HepG2 (cell line): ENCODE measurements at regions not wholly inside any gene's neighbourhood (a gene's known extent, or its start where the extent isn't known, plus 50 kb on each side); places are given as distances from the start of the nearest gene placed in this dataset.

Source experiments
- ATF5 ChIP-seq: sonication (generic); formaldehyde crosslinking; IDR thresholded peaks from 2 replicates; pipeline ENCODE4 v1.4.0; 2020; ENCODE audit warnings: mild to moderate bottlenecking, low read depth, missing genetic modification reagents
- ELF3 ChIP-seq: IDR thresholded peaks from 2 replicates; pipeline ENCODE4 v1.6.1; 2016; ENCODE audit warnings: missing genetic modification reagents, missing compliant biosample characterization
- IKZF5 ChIP-seq: IDR thresholded peaks from 2 replicates; pipeline ENCODE4 v1.6.1; 2018; ENCODE audit warnings: missing genetic modification reagents, mild to moderate bottlenecking, missing compliant biosample characterization
- KDM4B ChIP-seq: sonication (generic); formaldehyde crosslinking; IDR thresholded peaks from 2 replicates; pipeline ENCODE4 v1.4.0; 2020; ENCODE audit warnings: missing genetic modification reagents
- KMT2A ChIP-seq: sonication (generic); formaldehyde crosslinking; IDR thresholded peaks from 2 replicates; pipeline ENCODE4 v1.4.0; 2020; ENCODE audit warnings: missing genetic modification reagents
- MYNN ChIP-seq: sonication (generic); formaldehyde crosslinking; IDR thresholded peaks from 2 replicates; pipeline ENCODE4 v1.4.0; 2020; ENCODE audit warnings: mild to moderate bottlenecking, low read depth, missing genetic modification reagents
- POLR2A ChIP-seq, 2 experiments: IDR thresholded peaks; 2 replicates each; pipeline ENCODE4 v1.6.1; 2011; ENCODE audit warnings: low read depth in 2 of 2, low read length in 2 of 2, mild to moderate bottlenecking in 1 of 2, moderate library complexity in 1 of 2; ENCODE audit not compliant: insufficient read depth in 1 of 2
- RXRB ChIP-seq: IDR thresholded peaks from 2 replicates; pipeline ENCODE4 v1.6.1; 2016; ENCODE audit warnings: borderline replicate concordance, missing genetic modification reagents, missing compliant biosample characterization
- SAP130 ChIP-seq: IDR thresholded peaks from 2 replicates; pipeline ENCODE4 v1.6.1; 2016; ENCODE audit warnings: low read depth
- ZBTB44 ChIP-seq: sonication (generic); formaldehyde crosslinking; IDR thresholded peaks from 2 replicates; pipeline ENCODE4 v1.4.0; 2020; ENCODE audit warnings: missing genetic modification reagents
- ZMAT5 ChIP-seq: sonication (generic); formaldehyde crosslinking; IDR thresholded peaks from 2 replicates; pipeline ENCODE4 v1.5.0; 2020; ENCODE audit warnings: mild to moderate bottlenecking, low read depth, missing genetic modification reagents, borderline replicate concordance
- ZMYM2 ChIP-seq: sonication (generic); formaldehyde crosslinking; IDR thresholded peaks from 2 replicates; pipeline ENCODE4 v1.8.0; 2022; ENCODE audit warnings: mild to moderate bottlenecking, missing genetic modification reagents
- ZNF547 ChIP-seq: sonication (generic); formaldehyde crosslinking; IDR thresholded peaks from 2 replicates; pipeline ENCODE4 v1.5.1; 2020; ENCODE audit warnings: mild to moderate bottlenecking, missing genetic modification reagents
- ZNF563 ChIP-seq: sonication (generic); formaldehyde crosslinking; IDR thresholded peaks from 2 replicates; pipeline ENCODE4 v1.8.0; 2022; ENCODE audit warnings: mild to moderate bottlenecking, moderate library complexity, missing genetic modification reagents
- ZNF615 ChIP-seq: sonication (generic); formaldehyde crosslinking; IDR thresholded peaks from 2 replicates; pipeline ENCODE4 v1.5.0; 2020; ENCODE audit warnings: mild to moderate bottlenecking, missing genetic modification reagents, borderline replicate concordance
- ZNF619 ChIP-seq: sonication (generic); formaldehyde crosslinking; IDR thresholded peaks from 2 replicates; pipeline ENCODE4 v1.4.0; 2020; ENCODE audit warnings: mild to moderate bottlenecking, missing genetic modification reagents
- ZZZ3 ChIP-seq: sonication (generic); formaldehyde crosslinking; IDR thresholded peaks from 2 replicates; pipeline ENCODE4 v1.4.0; 2020; ENCODE audit warnings: missing genetic modification reagents, mild to moderate bottlenecking, borderline replicate concordance
- TF ChIP-seq, protein P1 (sequence below): sonication (generic); formaldehyde crosslinking; IDR thresholded peaks from 2 replicates; pipeline ENCODE4 v1.4.0; 2020; ENCODE audit warnings: missing genetic modification reagents, borderline replicate concordance
- TF ChIP-seq, protein P2 (sequence below): conservative IDR thresholded peaks from 2 replicates; pipeline ENCODE4 v1.6.1; 2018; ENCODE audit warnings: missing genetic modification reagents
- TF ChIP-seq, protein P3 (sequence below): sonication (generic); formaldehyde crosslinking; IDR thresholded peaks from 2 replicates; pipeline ENCODE4 v1.9.0; 2021; ENCODE audit warnings: missing genetic modification reagents, borderline replicate concordance

- TF ChIP-seq, protein P1, sequence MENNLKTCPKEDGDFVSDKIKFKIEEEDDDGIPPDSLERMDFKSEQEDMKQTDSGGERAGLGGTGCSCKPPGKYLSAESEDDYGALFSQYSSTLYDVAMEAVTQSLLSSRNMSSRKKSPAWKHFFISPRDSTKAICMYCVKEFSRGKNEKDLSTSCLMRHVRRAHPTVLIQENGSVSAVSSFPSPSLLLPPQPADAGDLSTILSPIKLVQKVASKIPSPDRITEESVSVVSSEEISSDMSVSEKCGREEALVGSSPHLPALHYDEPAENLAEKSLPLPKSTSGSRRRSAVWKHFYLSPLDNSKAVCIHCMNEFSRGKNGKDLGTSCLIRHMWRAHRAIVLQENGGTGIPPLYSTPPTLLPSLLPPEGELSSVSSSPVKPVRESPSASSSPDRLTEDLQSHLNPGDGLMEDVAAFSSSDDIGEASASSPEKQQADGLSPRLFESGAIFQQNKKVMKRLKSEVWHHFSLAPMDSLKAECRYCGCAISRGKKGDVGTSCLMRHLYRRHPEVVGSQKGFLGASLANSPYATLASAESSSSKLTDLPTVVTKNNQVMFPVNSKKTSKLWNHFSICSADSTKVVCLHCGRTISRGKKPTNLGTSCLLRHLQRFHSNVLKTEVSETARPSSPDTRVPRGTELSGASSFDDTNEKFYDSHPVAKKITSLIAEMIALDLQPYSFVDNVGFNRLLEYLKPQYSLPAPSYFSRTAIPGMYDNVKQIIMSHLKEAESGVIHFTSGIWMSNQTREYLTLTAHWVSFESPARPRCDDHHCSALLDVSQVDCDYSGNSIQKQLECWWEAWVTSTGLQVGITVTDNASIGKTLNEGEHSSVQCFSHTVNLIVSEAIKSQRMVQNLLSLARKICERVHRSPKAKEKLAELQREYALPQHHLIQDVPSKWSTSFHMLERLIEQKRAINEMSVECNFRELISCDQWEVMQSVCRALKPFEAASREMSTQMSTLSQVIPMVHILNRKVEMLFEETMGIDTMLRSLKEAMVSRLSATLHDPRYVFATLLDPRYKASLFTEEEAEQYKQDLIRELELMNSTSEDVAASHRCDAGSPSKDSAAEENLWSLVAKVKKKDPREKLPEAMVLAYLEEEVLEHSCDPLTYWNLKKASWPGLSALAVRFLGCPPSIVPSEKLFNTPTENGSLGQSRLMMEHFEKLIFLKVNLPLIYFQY (CRISPR knock-in tag) = no peak
- 0 out of 2 replicates have a peak, but pooled peaks have one; percentile 0 for TF ChIP-seq SAP130
- peak; percentile 14; the same call in 1 of the 2 replicates for TF ChIP-seq ELF3 (CRISPR knock-in tag)
- peak in 1 of 2 experiments; percentile 32; a peak in 1 of 4 replicates for TF ChIP-seq POLR2A (IDR thresholded peaks at IDR 0.05; ENCODE audit: insufficient read depth in 1 of 2, low read depth in 2 of 2, low read length in 2 of 2)
- TF ChIP-seq ZNF563 (CRISPR knock-in tag) = no peak
- TF ChIP-seq KMT2A (CRISPR knock-in tag) = peak; percentile 22; the same call in 1 of the 2 replicates
- TF ChIP-seq ZBTB44 (CRISPR knock-in tag) = no peak
- TF ChIP-seq KDM4B (CRISPR knock-in tag) = no peak
- no peak for TF ChIP-seq ZMYM2 (CRISPR knock-in tag)
- TF ChIP-seq ZNF619 (CRISPR knock-in tag) = no peak
- no peak for TF ChIP-seq ZMAT5 (CRISPR knock-in tag)
- no peak for TF ChIP-seq MYNN (CRISPR knock-in tag)
- no peak for TF ChIP-seq ZNF615 (CRISPR knock-in tag)
- TF ChIP-seq ATF5 (CRISPR knock-in tag) = no peak
- TF ChIP-seq IKZF5 (CRISPR knock-in tag) = no peak
- TF ChIP-seq RXRB (CRISPR knock-in tag) = peak; percentile 60; the same call in 1 of the 2 replicates
- no peak for TF ChIP-seq ZZZ3
- no peak for TF ChIP-seq ZNF547 (CRISPR knock-in tag)
- TF ChIP-seq, protein P2, sequence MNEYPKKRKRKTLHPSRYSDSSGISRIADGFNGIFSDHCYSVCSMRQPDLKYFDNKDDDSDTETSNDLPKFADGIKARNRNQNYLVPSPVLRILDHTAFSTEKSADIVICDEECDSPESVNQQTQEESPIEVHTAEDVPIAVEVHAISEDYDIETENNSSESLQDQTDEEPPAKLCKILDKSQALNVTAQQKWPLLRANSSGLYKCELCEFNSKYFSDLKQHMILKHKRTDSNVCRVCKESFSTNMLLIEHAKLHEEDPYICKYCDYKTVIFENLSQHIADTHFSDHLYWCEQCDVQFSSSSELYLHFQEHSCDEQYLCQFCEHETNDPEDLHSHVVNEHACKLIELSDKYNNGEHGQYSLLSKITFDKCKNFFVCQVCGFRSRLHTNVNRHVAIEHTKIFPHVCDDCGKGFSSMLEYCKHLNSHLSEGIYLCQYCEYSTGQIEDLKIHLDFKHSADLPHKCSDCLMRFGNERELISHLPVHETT (CRISPR knock-in tag) = no peak
- TF ChIP-seq, protein P3, sequence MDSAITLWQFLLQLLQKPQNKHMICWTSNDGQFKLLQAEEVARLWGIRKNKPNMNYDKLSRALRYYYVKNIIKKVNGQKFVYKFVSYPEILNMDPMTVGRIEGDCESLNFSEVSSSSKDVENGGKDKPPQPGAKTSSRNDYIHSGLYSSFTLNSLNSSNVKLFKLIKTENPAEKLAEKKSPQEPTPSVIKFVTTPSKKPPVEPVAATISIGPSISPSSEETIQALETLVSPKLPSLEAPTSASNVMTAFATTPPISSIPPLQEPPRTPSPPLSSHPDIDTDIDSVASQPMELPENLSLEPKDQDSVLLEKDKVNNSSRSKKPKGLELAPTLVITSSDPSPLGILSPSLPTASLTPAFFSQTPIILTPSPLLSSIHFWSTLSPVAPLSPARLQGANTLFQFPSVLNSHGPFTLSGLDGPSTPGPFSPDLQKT (CRISPR knock-in tag) = no peak
These were observed 72.2 kb downstream of the C9orf50 start (continued) for GRCh38 chr9:129548571-129549135.
